ENCODE measurements at regions not wholly inside any gene's neighbourhood (a gene's known extent, or its start where the extent isn't known, plus 50 kb on each side); places are given as distances from the start of the nearest gene placed in this dataset.

DNA sequence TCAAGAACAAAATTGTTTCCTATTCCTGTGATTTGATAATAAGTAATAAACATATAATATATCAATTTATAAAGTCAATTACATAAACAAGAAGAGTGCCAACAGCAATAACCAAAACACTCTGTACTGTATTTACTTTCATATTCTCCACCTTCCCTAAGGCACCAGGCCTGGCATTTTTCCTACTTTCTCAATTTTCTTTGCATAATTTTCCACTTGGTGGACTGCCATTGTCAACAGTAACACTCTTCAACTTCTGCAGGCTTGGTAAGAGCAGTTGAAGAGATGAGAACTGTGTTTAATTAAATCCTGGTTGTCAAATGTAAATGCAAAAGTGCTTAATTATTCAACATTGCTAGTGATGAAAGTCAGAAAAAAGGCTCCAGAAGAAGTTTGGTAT lies 229.8 kb upstream of the PLSCR5 start:
- Histone ChIP-seq H3K9ac (ENCODE audit: low read depth, low read length) (no peak overlapping the region), H3K4me3 (ENCODE audit: low read depth in 1 of 2, low read length in 2 of 2) (no peak overlapping the region), H3K9me3 (ENCODE audit: insufficient read depth, low read length, severe bottlenecking) (no peaks in the 10 kb centered on the region), H3K4me2 (ENCODE audit: insufficient read depth, low read length) (no peak overlapping the region), H3K36me3 (ENCODE audit: insufficient read depth, low read length) (no peaks in the 10 kb centered on the region), H2AFZ (ENCODE audit: low read depth, low read length) (no peak overlapping the region), H4K20me1 (ENCODE audit: insufficient read depth, low read length) (no peaks in the 10 kb centered on the region), H3K27me3 (ENCODE audit: insufficient read depth, low read length, poor library complexity) (no peaks in the 10 kb centered on the region), H3K27ac (ENCODE audit: low read length) (no peak overlapping the region), H3K79me2 (ENCODE audit: insufficient read depth, low read length) (no peaks in the 10 kb centered on the region), H3K4me1 (ENCODE audit: insufficient read depth, low read length) (no peaks in the 10 kb centered on the region)
- no peak for TF ChIP-seq CTCF (IDR thresholded peaks at IDR 0.05; ENCODE audit: borderline replicate concordance, extremely low read depth, low read length, poor library complexity, severe bottlenecking)
- no peak for DNase-seq
- no peak for ATAC-seq (ENCODE audit: insufficient read depth, low read depth)

GRCh38 chr3:146832857-146833458 lies 227.8 kb upstream of the PLSCR5 start:
- no peak overlapping the region; the same call in 1 of the 2 replicates for H2AFZ ChIP-seq (ENCODE audit: low read depth, low read length)
- no peak overlapping the region for H3K4me3 ChIP-seq (ENCODE audit: low read depth in 1 of 2, low read length in 2 of 2)
- H3K9ac ChIP-seq (ENCODE audit: low read depth, low read length): no peak overlapping the region
- no peaks in the 10 kb centered on the region for H3K27me3 ChIP-seq (ENCODE audit: insufficient read depth, low read length, poor library complexity)
- H3K4me1 ChIP-seq (ENCODE audit: insufficient read depth, low read length): no peaks in the 10 kb centered on the region
- TF ChIP-seq CTCF (IDR thresholded peaks at IDR 0.05; ENCODE audit: borderline replicate concordance, extremely low read depth, low read length, poor library complexity, severe bottlenecking) (no peak), EZH2 (IDR thresholded peaks at IDR 0.05; ENCODE audit: borderline replicate concordance, low read depth, low read length, severe bottlenecking) (no peak)
- H3K27ac ChIP-seq (ENCODE audit: low read length): no peak overlapping the region
- ATAC-seq (ENCODE audit: insufficient read depth, low read depth) (no peak), DNase-seq (no peak)
- no peaks in the 10 kb centered on the region for H3K36me3 ChIP-seq (ENCODE audit: insufficient read depth, low read length)
- no peaks in the 10 kb centered on the region for H3K9me3 ChIP-seq (ENCODE audit: insufficient read depth, low read length, severe bottlenecking)
- no peaks in the 10 kb centered on the region for H3K79me2 ChIP-seq (ENCODE audit: insufficient read depth, low read length)
- H4K20me1 ChIP-seq (ENCODE audit: insufficient read depth, low read length): no peaks in the 10 kb centered on the region
- H3K4me2 ChIP-seq (ENCODE audit: insufficient read depth, low read length): no peak overlapping the region

DNA sequence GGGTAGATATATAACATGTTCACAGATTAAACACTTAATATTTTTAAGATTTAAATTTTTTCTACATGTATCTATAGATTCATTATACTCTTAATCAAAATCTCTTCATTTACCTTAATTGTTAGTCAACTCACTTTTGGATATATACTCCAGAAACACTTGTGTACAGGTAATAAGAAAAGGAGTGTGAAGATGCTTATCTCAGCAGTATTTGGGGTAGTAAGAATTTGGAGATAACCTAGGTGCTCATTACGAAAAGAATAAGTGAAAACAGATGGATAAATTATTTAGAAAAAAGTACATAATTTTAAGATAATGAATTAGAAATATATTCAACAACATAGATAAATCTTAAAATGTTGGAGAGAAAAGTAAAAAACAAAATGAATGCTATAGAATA lies 226.5 kb upstream of the PLSCR5 start:
- H3K36me3 ChIP-seq (ENCODE audit: insufficient read depth, low read length): no peaks in the 10 kb centered on the region
- H3K27ac ChIP-seq (ENCODE audit: low read length): no peak overlapping the region
- no peaks in the 10 kb centered on the region for H4K20me1 ChIP-seq (ENCODE audit: insufficient read depth, low read length)
- no peak overlapping the region for H3K9ac ChIP-seq (ENCODE audit: low read depth, low read length)
- no peaks in the 10 kb centered on the region for H3K9me3 ChIP-seq (ENCODE audit: insufficient read depth, low read length, severe bottlenecking)
- H3K4me1 ChIP-seq (ENCODE audit: insufficient read depth, low read length): no peaks in the 10 kb centered on the region
- H2AFZ ChIP-seq (ENCODE audit: low read depth, low read length): no peak overlapping the region
- ATAC-seq (ENCODE audit: insufficient read depth, low read depth) (no peak), DNase-seq (no peak)
- no peaks in the 10 kb centered on the region for H3K27me3 ChIP-seq (ENCODE audit: insufficient read depth, low read length, poor library complexity)
- H3K4me3 ChIP-seq (ENCODE audit: low read depth in 1 of 2, low read length in 2 of 2): no peak overlapping the region
- TF ChIP-seq EZH2 (IDR thresholded peaks at IDR 0.05; ENCODE audit: borderline replicate concordance, low read depth, low read length, severe bottlenecking) (no peak), CTCF (IDR thresholded peaks at IDR 0.05; ENCODE audit: borderline replicate concordance, extremely low read depth, low read length, poor library complexity, severe bottlenecking) (no peak)
- H3K4me2 ChIP-seq (ENCODE audit: insufficient read depth, low read length): no peak overlapping the region
- H3K79me2 ChIP-seq (ENCODE audit: insufficient read depth, low read length): no peaks in the 10 kb centered on the region

DNA sequence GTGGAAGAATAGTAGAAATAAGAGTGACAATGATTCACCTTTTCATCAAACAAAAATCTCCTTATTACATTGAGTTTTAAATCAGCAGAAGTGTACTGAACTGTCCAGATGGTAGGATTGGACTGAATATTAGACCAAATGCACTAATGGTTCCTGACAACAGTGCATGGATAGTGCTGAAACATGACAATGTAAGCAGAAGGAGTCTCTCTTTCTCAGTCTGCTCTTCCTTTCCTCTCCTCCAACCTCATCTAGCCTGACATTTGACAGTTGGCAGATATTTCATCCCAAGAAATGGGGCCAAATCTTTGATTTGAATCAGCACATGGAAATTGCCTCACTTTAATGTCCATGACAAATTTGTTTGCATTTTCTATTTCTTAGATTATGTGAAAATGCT lies 225.1 kb upstream of the PLSCR5 start:
- no peaks in the 10 kb centered on the region for H4K20me1 ChIP-seq (ENCODE audit: insufficient read depth, low read length)
- H3K4me2 ChIP-seq (ENCODE audit: insufficient read depth, low read length): no peak overlapping the region
- ATAC-seq (ENCODE audit: insufficient read depth, low read depth) (no peak), DNase-seq (no peak)
- H3K4me3 ChIP-seq (ENCODE audit: low read depth in 1 of 2, low read length in 2 of 2): no peak overlapping the region
- H3K36me3 ChIP-seq (ENCODE audit: insufficient read depth, low read length): no peaks in the 10 kb centered on the region
- no peaks in the 10 kb centered on the region for H3K9me3 ChIP-seq (ENCODE audit: insufficient read depth, low read length, severe bottlenecking)
- no peak overlapping the region for H3K27ac ChIP-seq (ENCODE audit: low read length)
- no peak overlapping the region for H2AFZ ChIP-seq (ENCODE audit: low read depth, low read length)
- H3K4me1 ChIP-seq (ENCODE audit: insufficient read depth, low read length): no peaks in the 10 kb centered on the region
- TF ChIP-seq CTCF (IDR thresholded peaks at IDR 0.05; ENCODE audit: borderline replicate concordance, extremely low read depth, low read length, poor library complexity, severe bottlenecking) (no peak), EZH2 (IDR thresholded peaks at IDR 0.05; ENCODE audit: borderline replicate concordance, low read depth, low read length, severe bottlenecking) (no peak)
- no peak overlapping the region for H3K9ac ChIP-seq (ENCODE audit: low read depth, low read length)
- H3K79me2 ChIP-seq (ENCODE audit: insufficient read depth, low read length): no peaks in the 10 kb centered on the region
- no peaks in the 10 kb centered on the region for H3K27me3 ChIP-seq (ENCODE audit: insufficient read depth, low read length, poor library complexity)
